ENCODE measurements at regions not wholly inside any gene's neighbourhood (a gene's known extent, or its start where the extent isn't known, plus 50 kb on each side); places are given as distances from the start of the nearest gene placed in this dataset.

DNA sequence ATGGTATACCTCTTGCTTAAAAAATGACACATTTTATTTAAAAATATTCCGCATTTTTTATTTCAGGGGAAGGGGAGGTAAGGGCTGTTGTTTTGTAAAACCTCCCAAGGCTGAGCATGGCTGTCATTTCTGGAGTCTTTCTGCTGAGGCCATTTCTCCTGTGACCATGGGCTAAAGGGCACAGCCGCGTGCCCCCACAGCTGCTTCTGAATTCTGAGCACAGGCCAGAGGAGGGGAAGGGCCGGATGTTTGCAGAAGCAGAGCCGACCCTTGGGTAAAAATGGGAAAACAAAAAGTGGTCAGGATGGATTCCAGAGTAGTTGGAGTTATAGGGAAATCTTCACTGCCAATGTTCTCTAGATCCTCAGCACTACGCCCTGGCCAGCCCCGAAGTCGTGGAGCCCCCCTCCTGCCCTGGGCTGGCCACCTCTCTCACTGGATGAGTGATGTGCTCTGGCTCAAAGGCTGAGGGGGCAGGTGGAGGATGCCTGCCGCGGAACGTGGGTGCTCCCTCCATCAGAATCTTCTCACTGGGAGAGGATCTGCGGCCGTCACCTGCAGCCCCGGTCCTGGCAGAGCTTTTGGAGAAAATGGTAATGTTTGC, 131.3 kb upstream of the ZEB1 start:
- TF ChIP-seq, protein P1, sequence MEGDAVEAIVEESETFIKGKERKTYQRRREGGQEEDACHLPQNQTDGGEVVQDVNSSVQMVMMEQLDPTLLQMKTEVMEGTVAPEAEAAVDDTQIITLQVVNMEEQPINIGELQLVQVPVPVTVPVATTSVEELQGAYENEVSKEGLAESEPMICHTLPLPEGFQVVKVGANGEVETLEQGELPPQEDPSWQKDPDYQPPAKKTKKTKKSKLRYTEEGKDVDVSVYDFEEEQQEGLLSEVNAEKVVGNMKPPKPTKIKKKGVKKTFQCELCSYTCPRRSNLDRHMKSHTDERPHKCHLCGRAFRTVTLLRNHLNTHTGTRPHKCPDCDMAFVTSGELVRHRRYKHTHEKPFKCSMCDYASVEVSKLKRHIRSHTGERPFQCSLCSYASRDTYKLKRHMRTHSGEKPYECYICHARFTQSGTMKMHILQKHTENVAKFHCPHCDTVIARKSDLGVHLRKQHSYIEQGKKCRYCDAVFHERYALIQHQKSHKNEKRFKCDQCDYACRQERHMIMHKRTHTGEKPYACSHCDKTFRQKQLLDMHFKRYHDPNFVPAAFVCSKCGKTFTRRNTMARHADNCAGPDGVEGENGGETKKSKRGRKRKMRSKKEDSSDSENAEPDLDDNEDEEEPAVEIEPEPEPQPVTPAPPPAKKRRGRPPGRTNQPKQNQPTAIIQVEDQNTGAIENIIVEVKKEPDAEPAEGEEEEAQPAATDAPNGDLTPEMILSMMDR (IDR thresholded peaks at IDR 0.05) = no peak
- no peak for TF ChIP-seq EP300 (IDR thresholded peaks at IDR 0.05)
